Caco-2 (cell line): ENCODE measurements at regions not wholly inside any gene's neighbourhood (a gene's known extent, or its start where the extent isn't known, plus 50 kb on each side); places are given as distances from the start of the nearest gene placed in this dataset.

Experiments used
- BruUV-seq: library from RNA; stranded (reverse); fragments of 400-500 nt; replicated peaks from 2 replicates; lab custom pipeline; 2021; lab: Mats Ljungman, UMichigan
- CTCF ChIA-PET: fragments of 300-600 bp; sonication (Branson Sonifier 250); formaldehyde crosslinking; loops from one replicate; lab custom pipeline; 2022; ENCODE audit warnings: antibody characterized with exemption; lab: Charles Lee
- POLR2A ChIA-PET: fragments of 300-600 bp; sonication (Branson Sonifier 250); formaldehyde crosslinking; loops from one replicate; lab custom pipeline; 2022; ENCODE audit warnings: antibody characterized with exemption; lab: Charles Lee
- DNase-seq, 2 experiments: peaks; one replicate each; pipeline versions ENCODE4 v3.0.0 to v3.0.0-alpha.2; 2020 to 2022
- H3K27me3 ChIP-seq: replicated peaks from 2 replicates; pipeline ENCODE4 v1.6.0; 2011; ENCODE audit warnings: low read length; ENCODE audit not compliant: control insufficient read depth, insufficient read depth
- H3K36me3 ChIP-seq: 2 replicates; pipeline ENCODE4 v1.5.1; 2011; ENCODE audit warnings: low read length; ENCODE audit not compliant: control insufficient read depth, insufficient read depth
- H3K4me1 ChIP-seq: fragments of 250-450 bp; sonication (Bioruptor Pico); 2 replicates; pipeline ENCODE4 v1.5.1; 2020; ENCODE audit warnings: mild to moderate bottlenecking
- H3K4me3 ChIP-seq: 2 replicates; pipeline ENCODE4 v1.5.1; 2011; ENCODE audit warnings: low read depth, mild to moderate bottlenecking, control low read depth, low read length
- H3K9me3 ChIP-seq: fragments of 250-450 bp; sonication (Bioruptor Pico); 2 replicates; pipeline ENCODE4 v1.5.1; 2020; ENCODE audit warnings: mild to moderate bottlenecking, moderate library complexity
- H3K27ac Mint-ChIP-seq: one replicate; pipeline ENCODE4 v1.8.0; 2022; ENCODE audit warnings: mixed read lengths; ENCODE audit not compliant: unreplicated experiment
- H3K27me3 Mint-ChIP-seq: one replicate; pipeline ENCODE4 v1.8.0; 2022; ENCODE audit warnings: mixed read lengths; ENCODE audit not compliant: insufficient read depth, unreplicated experiment
- H3K36me3 Mint-ChIP-seq: one replicate; pipeline ENCODE4 v1.8.0; 2022; ENCODE audit warnings: mild to moderate bottlenecking, mixed read lengths; ENCODE audit not compliant: insufficient read depth, unreplicated experiment
- H3K4me1 Mint-ChIP-seq: one replicate; pipeline ENCODE4 v1.8.0; 2022; ENCODE audit warnings: low read depth, mixed read lengths; ENCODE audit not compliant: unreplicated experiment
- H3K4me3 Mint-ChIP-seq: one replicate; pipeline ENCODE4 v1.8.0; 2022; ENCODE audit warnings: mild to moderate bottlenecking, moderate library complexity, mixed read lengths; ENCODE audit not compliant: unreplicated experiment
- H3K9me3 Mint-ChIP-seq: one replicate; pipeline ENCODE4 v1.8.0; 2022; ENCODE audit warnings: mixed read lengths; ENCODE audit not compliant: unreplicated experiment
- CTCF ChIP-seq, 2 experiments: fragments of 200-600 bp in 1 of 2; IDR thresholded peaks; 1 replicate in 1 of 2; 2 replicates in 1 of 2; pipeline versions ENCODE4 v1.5.1 to v1.8.0; 2011 to 2022; ENCODE audit warnings: antibody characterized with exemption in 1 of 2, control low read depth in 1 of 2, inconsistent platforms in 1 of 2, low read depth in 1 of 2, low read length in 1 of 2, mild to moderate bottlenecking in 1 of 2, moderate library complexity in 1 of 2; ENCODE audit not compliant: insufficient read depth in 1 of 2, severe bottlenecking in 1 of 2, unreplicated experiment in 1 of 2
- intact Hi-C: fragments of 100-400 bp; cut with micrococcal nuclease; formaldehyde crosslinking; loops from one replicate; pipeline ENCODE4 v1.10.0; 2022; ENCODE audit not compliant: unreplicated experiment

GRCh38 chr22:27114186-27114585 lies 456.8 kb downstream of the MIAT start:
- H3K36me3 ChIP-seq = no peaks in the 10 kb centered on the region
- no TSS peak for BruUV-seq
- H3K4me3 ChIP-seq = no peak overlapping the region
- no peaks in the 10 kb centered on the region for H3K27me3 Mint-ChIP-seq
- H3K9me3 ChIP-seq = peaks cover 4% of the 10 kb centered on the region; the same call in 1 of the 2 replicates
- POLR2A ChIA-PET = no interaction called here
- peaks cover 22% of the 10 kb centered on the region for H3K4me1 Mint-ChIP-seq
- intact Hi-C loops = no loop called here
- no peaks in the 10 kb centered on the region for H3K27me3 ChIP-seq
- CTCF ChIA-PET = no interaction called here
- peaks cover 64% of the 10 kb centered on the region for H3K4me1 ChIP-seq
- no peak for DNase-seq
- H3K36me3 Mint-ChIP-seq = peaks cover 6% of the 10 kb centered on the region
- H3K27ac Mint-ChIP-seq = no peak overlapping the region
- no peak overlapping the region for H3K4me3 Mint-ChIP-seq
- peaks cover 19% of the 10 kb centered on the region for H3K9me3 Mint-ChIP-seq
- TF ChIP-seq CTCF (IDR thresholded peaks at IDR 0.05; ENCODE audit: insufficient read depth in 1 of 2, low read depth in 1 of 2, low read length in 1 of 2, severe bottlenecking in 1 of 2, unreplicated experiment in 1 of 2) = no peak

- no peak for TF ChIP-seq CTCF (IDR thresholded peaks at IDR 0.05; ENCODE audit: insufficient read depth in 1 of 2, low read depth in 1 of 2, low read length in 1 of 2, severe bottlenecking in 1 of 2, unreplicated experiment in 1 of 2)
- Mint-ChIP-seq H3K4me3 (no peak overlapping the region), H3K27me3 (no peaks in the 10 kb centered on the region), H3K27ac (peak overlapping the region; percentile 59), H3K9me3 (peaks cover 17% of the 10 kb centered on the region), H3K36me3 (peaks cover 6% of the 10 kb centered on the region), H3K4me1 (peaks cover 18% of the 10 kb centered on the region)
- Histone ChIP-seq H3K27me3 (no peaks in the 10 kb centered on the region), H3K4me3 (no peak overlapping the region), H3K9me3 (peaks cover 4% of the 10 kb centered on the region; the same call in 1 of the 2 replicates), H3K36me3 (no peaks in the 10 kb centered on the region), H3K4me1 (peaks cover 58% of the 10 kb centered on the region)
- intact Hi-C loops = no loop called here
- ChIA-PET CTCF (no interaction called here), POLR2A (no interaction called here)
- no TSS peak for BruUV-seq
- no peak for DNase-seq
Observed at GRCh38 chr22:27115410-27115809, 458.0 kb downstream of the MIAT start.

- intact Hi-C loops = no loop called here
- Mint-ChIP-seq H3K9me3 (peaks cover 17% of the 10 kb centered on the region), H3K4me3 (no peak overlapping the region), H3K36me3 (peaks cover 6% of the 10 kb centered on the region), H3K27ac (peak overlapping the region; percentile 59), H3K4me1 (peaks cover 18% of the 10 kb centered on the region), H3K27me3 (no peaks in the 10 kb centered on the region)
- no TSS peak for BruUV-seq
- Histone ChIP-seq H3K4me3 (no peak overlapping the region), H3K9me3 (peaks cover 4% of the 10 kb centered on the region; the same call in 1 of the 2 replicates), H3K27me3 (no peaks in the 10 kb centered on the region), H3K4me1 (peaks cover 54% of the 10 kb centered on the region), H3K36me3 (no peaks in the 10 kb centered on the region)
- CTCF ChIA-PET = no interaction called here
- no peak for TF ChIP-seq CTCF (IDR thresholded peaks at IDR 0.05; ENCODE audit: insufficient read depth in 1 of 2, low read depth in 1 of 2, low read length in 1 of 2, severe bottlenecking in 1 of 2, unreplicated experiment in 1 of 2)
- peak; percentile 31 to 52 for DNase-seq
- POLR2A ChIA-PET = no interaction called here
Observed at GRCh38 chr22:27115816-27116256, 458.4 kb downstream of the MIAT start.
